Astrocyte of the spinal cord (primary cell): ENCODE measurements at regions not wholly inside any gene's neighbourhood (a gene's known extent, or its start where the extent isn't known, plus 50 kb on each side); places are given as distances from the start of the nearest gene placed in this dataset.

Experiments used
- DNase-seq: peaks from one replicate; pipeline ENCODE4 v3.0.0; 2011; ENCODE audit warnings: low read depth, low spot score
- H3K4me3 ChIP-seq: 2 replicates; pipeline ENCODE4 v1.5.1; 2011; ENCODE audit warnings: low read depth, mild to moderate bottlenecking, low read length, moderate library complexity
- in situ Hi-C: cut with HindIII; loops from 2 replicates; pipeline ENCODE4 v1.10.0; 2017; ENCODE audit warnings: low sequenced_read_pairs
- TF ChIP-seq, protein P1 (sequence below): IDR thresholded peaks from 2 replicates; pipeline ENCODE4 v1.5.1; 2012; ENCODE audit warnings: low read depth, mild to moderate bottlenecking, low read length, inconsistent platforms

DNA sequence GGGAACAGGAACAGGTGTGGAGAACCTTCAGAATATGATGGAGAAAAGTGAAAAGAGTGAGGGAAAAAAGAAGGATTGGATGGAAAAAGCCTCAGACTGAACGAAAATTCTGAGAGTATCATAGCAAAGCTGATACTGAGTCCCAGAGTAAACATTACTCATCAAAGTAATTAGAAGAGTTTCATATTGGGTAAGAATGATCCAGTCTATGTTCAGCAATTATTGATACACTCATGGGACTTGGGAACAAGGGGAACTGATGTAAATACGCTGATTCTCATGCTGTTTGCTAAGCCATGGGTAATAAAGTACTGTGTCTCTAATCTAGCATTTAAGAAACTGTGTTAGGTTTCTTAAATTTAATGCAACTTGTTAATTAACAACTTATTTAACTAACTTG, 219.9 kb upstream of the NOL4 start:
- TF ChIP-seq, protein P1, sequence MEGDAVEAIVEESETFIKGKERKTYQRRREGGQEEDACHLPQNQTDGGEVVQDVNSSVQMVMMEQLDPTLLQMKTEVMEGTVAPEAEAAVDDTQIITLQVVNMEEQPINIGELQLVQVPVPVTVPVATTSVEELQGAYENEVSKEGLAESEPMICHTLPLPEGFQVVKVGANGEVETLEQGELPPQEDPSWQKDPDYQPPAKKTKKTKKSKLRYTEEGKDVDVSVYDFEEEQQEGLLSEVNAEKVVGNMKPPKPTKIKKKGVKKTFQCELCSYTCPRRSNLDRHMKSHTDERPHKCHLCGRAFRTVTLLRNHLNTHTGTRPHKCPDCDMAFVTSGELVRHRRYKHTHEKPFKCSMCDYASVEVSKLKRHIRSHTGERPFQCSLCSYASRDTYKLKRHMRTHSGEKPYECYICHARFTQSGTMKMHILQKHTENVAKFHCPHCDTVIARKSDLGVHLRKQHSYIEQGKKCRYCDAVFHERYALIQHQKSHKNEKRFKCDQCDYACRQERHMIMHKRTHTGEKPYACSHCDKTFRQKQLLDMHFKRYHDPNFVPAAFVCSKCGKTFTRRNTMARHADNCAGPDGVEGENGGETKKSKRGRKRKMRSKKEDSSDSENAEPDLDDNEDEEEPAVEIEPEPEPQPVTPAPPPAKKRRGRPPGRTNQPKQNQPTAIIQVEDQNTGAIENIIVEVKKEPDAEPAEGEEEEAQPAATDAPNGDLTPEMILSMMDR = no peak
- DNase-seq = no peak
- H3K4me3 ChIP-seq = no peak overlapping the region
- in situ Hi-C loops = no loop called here

DNA sequence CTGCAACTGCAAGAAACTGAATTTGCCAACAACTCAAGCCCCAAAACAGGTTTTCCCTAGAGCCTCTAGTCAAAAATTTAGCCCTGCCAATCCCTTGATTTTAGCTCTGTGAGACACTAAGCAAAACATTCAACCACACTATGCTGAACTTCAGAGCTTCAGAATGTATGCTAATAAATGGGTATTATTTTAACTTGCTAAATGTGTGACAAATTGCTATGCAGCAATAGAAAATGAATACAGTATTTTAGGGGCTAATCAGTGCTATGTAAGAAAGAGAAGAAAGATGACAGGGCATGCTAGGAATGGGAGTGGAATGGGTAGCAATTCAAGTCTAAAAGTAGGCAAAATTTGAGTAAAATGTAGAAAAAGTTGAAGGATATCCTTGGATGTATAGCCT, 223.9 kb upstream of the NOL4 start:
- in situ Hi-C loops = no loop called here
- H3K4me3 ChIP-seq = no peak overlapping the region
- TF ChIP-seq, protein P1 = no peak
- no peak for DNase-seq

DNA sequence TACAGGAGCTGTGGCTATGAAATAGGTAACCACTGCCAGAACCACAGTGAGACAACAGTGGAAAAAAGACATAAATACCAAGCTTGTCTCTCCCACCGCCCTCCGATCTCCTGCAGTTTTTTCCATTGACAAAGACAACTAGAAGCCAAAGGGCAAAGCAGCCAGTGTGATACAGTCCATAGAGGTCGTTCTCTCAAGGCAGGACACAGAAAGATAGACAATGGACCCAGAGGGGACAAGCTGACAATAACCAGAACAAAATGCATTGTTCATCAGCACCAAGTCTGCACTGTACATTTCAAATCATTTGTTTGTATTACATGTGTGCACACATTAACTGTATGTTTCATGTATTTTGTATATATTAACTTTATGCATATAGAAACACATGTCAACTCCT, 233.0 kb upstream of the NOL4 start:
- TF ChIP-seq, protein P1 = no peak
- in situ Hi-C loops = no loop called here

DNA sequence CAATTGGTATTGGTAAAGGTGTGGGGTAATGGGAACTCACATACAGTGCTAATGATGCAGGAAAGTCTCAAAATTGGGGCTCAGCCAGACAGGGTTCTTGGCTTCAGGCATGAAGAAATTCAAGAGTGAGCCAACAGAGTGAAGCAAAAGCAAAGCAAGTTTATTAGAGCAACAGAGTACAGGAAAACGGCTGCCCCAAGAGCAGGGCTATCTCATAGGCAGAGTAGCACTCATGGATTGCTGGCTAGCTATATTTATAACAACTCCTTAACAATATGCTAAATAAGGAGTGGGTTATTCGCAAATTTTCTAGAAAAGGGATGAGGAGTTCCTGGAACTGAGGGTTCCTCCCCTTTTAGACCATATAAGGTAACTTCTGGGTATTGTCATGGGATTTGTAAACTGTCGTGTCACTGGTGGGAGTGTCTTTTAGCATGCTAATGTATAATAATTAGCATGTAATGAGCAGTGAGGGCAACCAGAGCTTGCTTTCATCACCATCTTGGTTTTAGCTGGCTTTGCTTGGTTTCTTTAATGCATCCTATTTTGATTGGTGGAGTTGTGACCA, 233.8 kb upstream of the NOL4 start:
- TF ChIP-seq, protein P1 = no peak
- in situ Hi-C loops = no loop called here
- H3K4me3 ChIP-seq = no peak overlapping the region
- no peak for DNase-seq

More for the DNA sequence above, 233.0 kb upstream of the NOL4 start:
- DNase-seq = no peak
- H3K4me3 ChIP-seq = no peak overlapping the region

DNA sequence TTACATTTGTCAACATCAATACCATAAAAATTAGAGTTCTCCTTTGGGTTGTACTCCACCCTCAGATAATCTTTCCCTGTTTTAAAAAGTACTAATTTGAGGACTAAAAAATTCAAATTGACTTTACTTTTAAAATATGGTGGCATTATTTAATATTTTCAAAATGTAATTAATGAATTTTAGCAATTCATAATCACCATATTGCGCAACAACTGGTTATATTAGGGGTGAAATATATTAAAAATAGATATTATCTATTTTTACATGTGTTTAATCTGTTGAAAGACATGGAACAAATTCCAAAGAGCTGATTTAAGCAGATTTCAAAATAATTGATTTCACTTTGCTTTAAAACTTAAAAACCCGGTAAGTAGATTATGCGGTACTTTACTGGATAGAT, 236.6 kb upstream of the NOL4 start:
- DNase-seq = no peak
- TF ChIP-seq, protein P1 = no peak
- no peak overlapping the region for H3K4me3 ChIP-seq
- in situ Hi-C loops = no loop called here

DNA sequence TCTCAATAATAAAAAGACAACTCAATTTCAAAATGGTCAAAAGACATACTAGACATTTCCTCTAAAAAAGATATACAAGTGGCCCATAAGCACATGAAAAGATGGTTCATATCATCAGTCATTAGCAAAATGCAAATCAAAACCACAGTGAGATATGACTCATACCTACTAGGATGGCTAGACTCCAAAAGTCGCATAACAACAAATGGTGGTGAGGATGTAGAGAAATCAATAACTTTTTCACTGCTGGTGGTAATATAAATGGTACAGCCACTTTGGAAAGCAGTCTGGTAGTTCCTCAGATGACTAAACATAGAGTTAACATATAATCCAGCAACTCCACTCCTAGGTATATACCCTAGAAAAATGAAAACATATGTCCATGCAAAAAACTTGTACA, 242.3 kb upstream of the NOL4 start:
- TF ChIP-seq, protein P1 = no peak
- DNase-seq = peak; percentile 39
- in situ Hi-C loops = no loop called here
- no peak overlapping the region for H3K4me3 ChIP-seq
